ENCODE measurements at regions not wholly inside any gene's neighbourhood (a gene's known extent, or its start where the extent isn't known, plus 50 kb on each side); places are given as distances from the start of the nearest gene placed in this dataset.

DNA sequence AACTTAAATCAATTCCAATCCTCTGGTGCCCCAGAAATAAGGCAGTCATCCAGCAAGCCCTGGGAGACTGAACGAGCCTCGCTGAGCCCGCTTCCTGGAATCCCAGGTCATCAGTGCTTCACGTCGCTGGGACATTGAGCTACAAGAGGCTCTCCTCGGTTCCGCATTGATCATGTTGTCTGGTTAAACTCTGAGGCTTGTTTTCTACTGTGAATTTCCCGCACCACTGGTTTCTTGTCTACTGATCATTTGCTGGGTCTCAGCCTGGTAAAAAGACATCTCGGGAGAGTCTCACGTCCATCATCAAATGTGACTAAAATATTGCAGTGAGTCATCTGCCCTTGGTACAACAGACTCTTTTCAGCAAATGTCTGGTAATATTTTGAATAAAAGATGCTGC, 569.2 kb downstream of the QKI start:
- Histone ChIP-seq H3K4me3 (ENCODE audit: low read depth, low read length) (no peak overlapping the region), H3K36me3 (ENCODE audit: control insufficient read depth, insufficient read depth, low read length) (no peaks in the 10 kb centered on the region), H3K27me3 (ENCODE audit: control insufficient read depth, insufficient read depth, low read length) (no peaks in the 10 kb centered on the region)
- TF ChIP-seq, protein P1, sequence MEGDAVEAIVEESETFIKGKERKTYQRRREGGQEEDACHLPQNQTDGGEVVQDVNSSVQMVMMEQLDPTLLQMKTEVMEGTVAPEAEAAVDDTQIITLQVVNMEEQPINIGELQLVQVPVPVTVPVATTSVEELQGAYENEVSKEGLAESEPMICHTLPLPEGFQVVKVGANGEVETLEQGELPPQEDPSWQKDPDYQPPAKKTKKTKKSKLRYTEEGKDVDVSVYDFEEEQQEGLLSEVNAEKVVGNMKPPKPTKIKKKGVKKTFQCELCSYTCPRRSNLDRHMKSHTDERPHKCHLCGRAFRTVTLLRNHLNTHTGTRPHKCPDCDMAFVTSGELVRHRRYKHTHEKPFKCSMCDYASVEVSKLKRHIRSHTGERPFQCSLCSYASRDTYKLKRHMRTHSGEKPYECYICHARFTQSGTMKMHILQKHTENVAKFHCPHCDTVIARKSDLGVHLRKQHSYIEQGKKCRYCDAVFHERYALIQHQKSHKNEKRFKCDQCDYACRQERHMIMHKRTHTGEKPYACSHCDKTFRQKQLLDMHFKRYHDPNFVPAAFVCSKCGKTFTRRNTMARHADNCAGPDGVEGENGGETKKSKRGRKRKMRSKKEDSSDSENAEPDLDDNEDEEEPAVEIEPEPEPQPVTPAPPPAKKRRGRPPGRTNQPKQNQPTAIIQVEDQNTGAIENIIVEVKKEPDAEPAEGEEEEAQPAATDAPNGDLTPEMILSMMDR (IDR thresholded peaks at IDR 0.05; ENCODE audit: insufficient read depth, low read length, poor library complexity, severe bottlenecking): no peak
- no peak for DNase-seq (ENCODE audit: low read depth)

DNA sequence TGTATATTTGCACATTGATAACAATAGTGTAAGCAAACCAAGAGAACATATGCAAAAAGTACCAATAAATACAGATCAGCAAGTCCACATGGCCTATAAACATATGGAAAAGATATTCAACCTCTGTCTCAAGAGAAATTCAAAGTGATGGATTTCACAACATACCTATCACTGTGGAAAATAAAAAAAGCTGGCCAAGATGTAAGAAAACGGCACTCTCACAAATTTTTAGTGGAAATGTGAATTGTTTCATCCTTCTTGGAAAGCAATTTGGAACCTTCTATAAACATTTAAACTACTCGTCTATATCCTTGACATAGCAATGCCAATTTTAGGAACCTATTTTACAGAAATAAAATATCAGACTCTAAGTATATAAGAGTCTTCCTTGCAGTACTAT, 559.8 kb downstream of the QKI start:
- no peak for DNase-seq (ENCODE audit: low read depth)
- TF ChIP-seq, protein P1 (IDR thresholded peaks at IDR 0.05; ENCODE audit: insufficient read depth, low read length, poor library complexity, severe bottlenecking): no peak

DNA sequence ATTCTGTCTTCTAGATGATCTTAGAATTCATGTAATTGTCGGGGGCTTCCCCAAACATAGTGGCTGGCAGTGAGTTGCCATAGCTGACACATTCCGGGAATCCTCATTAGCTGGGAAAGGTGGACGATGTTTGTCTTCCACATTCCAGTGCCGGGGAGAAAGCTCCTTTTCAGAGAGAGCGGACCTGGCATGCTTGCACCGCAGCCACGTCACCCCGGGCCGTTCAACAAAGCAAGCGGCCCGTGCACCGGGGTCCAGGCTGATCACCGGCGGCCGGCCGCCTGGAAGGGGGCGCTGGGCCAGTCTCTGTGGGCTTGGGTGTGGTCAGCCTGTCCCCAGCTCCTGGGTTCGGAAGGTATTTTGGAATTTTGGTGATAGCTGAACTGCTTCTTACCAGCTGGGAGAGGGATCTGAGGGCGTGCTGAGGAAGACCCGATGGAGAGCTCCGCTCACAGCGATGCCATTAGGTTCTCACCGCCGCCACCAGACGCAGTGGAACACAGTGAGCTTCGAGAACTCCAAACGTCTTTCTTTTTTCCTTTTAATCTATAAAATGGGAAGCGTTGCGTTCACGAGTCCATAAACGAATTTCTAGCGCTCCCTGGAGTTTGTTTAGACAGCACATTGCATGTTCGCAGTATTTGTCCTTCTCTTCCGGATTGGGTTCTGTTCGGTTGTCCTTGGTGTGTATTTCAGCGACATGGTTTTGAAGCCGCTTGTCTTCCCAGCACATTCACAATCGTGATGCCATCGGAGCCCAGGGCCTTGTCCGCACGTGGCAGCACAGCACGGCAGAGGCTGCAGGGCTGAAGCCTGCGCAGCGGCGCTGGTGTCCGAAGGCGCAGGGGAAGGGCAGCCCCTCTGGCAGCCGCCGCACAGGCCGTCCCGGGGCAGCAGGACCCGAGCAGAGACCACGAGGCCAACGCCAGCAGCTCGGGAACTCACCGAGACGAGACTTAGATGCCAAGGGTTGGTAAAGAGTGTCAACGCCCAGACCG, 557.6 kb downstream of the QKI start:
- H3K36me3 ChIP-seq (ENCODE audit: control insufficient read depth, insufficient read depth, low read length): no peaks in the 10 kb centered on the region
- DNase-seq (ENCODE audit: low read depth): no peak
- H3K4me3 ChIP-seq (ENCODE audit: low read depth, low read length): no peak overlapping the region
- no peaks in the 10 kb centered on the region for H3K27me3 ChIP-seq (ENCODE audit: control insufficient read depth, insufficient read depth, low read length)
- TF ChIP-seq, protein P1 (IDR thresholded peaks at IDR 0.05; ENCODE audit: insufficient read depth, low read length, poor library complexity, severe bottlenecking): no peak

More for the DNA sequence above, 559.8 kb downstream of the QKI start:
- no peak overlapping the region for H3K4me3 ChIP-seq (ENCODE audit: low read depth, low read length)
- H3K27me3 ChIP-seq (ENCODE audit: control insufficient read depth, insufficient read depth, low read length): no peaks in the 10 kb centered on the region
- H3K36me3 ChIP-seq (ENCODE audit: control insufficient read depth, insufficient read depth, low read length): no peaks in the 10 kb centered on the region

DNA sequence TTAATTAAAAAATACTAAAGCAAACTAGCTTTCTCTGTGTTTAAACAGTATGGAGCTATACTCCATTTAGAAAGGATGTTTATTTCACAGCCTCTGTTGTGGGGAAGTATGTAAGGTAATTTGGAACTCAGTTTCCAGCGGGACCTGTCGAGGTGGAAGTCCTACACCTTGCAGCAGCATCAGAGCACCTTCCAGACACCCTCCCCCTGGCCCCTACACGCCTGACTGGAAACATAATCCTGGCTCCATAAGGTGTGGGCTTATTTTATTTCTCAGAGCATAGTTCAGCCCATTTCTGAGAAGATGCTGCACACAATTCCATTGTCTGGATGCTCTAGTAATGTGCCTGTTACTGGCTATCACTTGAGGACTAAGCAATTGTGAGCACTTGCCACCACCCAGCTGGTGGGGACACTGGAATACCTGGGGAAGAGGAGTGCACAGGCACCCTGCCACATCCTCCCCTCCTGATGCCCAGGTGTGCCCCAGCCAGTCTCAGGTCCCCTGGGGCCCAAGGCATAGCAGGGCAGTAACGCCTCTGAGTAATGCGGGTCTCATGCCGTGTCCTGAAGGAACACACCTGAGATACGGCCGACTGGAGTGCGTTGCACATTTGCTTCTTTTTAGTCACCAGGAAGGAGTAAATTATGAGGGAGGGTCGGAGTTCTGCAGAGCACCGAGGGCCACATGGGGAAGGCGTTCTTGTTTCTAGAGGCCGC, 556.5 kb downstream of the QKI start:
- TF ChIP-seq, protein P1 (IDR thresholded peaks at IDR 0.05; ENCODE audit: insufficient read depth, low read length, poor library complexity, severe bottlenecking): no peak
- no peaks in the 10 kb centered on the region for H3K27me3 ChIP-seq (ENCODE audit: control insufficient read depth, insufficient read depth, low read length)
- no peaks in the 10 kb centered on the region for H3K36me3 ChIP-seq (ENCODE audit: control insufficient read depth, insufficient read depth, low read length)
- H3K4me3 ChIP-seq (ENCODE audit: low read depth, low read length): no peak overlapping the region
- no peak for DNase-seq (ENCODE audit: low read depth)

DNA sequence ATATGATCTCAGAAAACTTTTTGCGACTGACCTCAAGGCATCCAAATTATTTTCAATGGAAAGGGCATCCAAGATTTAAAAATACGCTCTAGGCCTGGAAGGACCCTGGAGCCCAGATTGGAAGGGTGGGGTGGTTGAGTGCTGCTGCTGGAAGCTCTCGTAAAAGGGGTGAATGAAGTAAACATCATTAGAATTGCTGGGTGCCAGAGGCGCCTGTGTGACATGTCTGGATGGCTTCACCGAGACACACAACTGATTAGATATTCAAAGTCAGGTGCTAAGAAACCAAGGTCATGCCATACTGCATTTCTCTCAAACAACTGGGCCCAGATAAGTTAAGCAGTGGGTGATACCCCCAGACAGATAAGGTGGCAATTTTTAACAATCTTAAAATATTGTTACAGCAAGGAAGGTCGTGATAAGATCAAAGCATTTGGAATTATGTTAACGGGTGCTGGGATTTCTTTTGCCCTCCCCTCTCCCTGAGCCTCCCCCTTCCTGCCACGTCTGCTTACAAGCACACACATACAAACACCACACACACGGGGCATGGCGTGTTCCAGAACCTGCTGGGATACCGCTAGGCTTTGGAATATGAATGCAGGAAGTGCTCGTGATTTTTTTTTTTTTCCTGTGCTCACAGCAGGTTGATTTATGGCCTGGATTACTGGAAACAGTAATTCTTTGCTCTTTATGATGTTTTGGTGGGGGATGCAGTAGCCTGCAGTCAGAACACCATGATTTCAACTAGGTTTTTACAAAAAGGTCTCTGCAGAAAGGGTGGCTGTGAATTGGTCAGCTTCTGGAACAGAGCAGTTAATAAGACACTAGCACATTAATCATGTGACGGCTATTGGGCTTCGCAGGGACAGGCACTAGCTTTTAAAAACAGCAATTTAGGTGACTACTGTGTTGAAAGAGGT, 551.2 kb downstream of the QKI start:
- TF ChIP-seq, protein P1 (IDR thresholded peaks at IDR 0.05; ENCODE audit: insufficient read depth, low read length, poor library complexity, severe bottlenecking): no peak
- H3K4me3 ChIP-seq (ENCODE audit: low read depth, low read length): no peak overlapping the region
- no peaks in the 10 kb centered on the region for H3K36me3 ChIP-seq (ENCODE audit: control insufficient read depth, insufficient read depth, low read length)
- H3K27me3 ChIP-seq (ENCODE audit: control insufficient read depth, insufficient read depth, low read length): no peaks in the 10 kb centered on the region
- DNase-seq (ENCODE audit: low read depth): no peak
